ENCODE measurements at regions not wholly inside any gene's neighbourhood (a gene's known extent, or its start where the extent isn't known, plus 50 kb on each side); places are given as distances from the start of the nearest gene placed in this dataset.
"Not testable (repeated sequence)": the region's sequence is repeated elsewhere in the genome, so short reads cannot be mapped to it uniquely, and the experiment has no call there.

- DNase-seq: no peak
- in situ Hi-C loops (cut with HindIII; ENCODE audit: low pct_ligation_motif_present, low pct_unique_long_range_greater_than_20kb, low sequenced_read_pairs): no loop called here
Measured at GRCh38 chr6:141401851-141402250, 730.9 kb upstream of the GJE1 start.

GRCh38 chr6:141401168-141401567, 731.6 kb upstream of the GJE1 start:
- no peak for DNase-seq
- in situ Hi-C loops (cut with HindIII; ENCODE audit: low pct_ligation_motif_present, low pct_unique_long_range_greater_than_20kb, low sequenced_read_pairs): no loop called here

GRCh38 chr6:141398949-141399348, 733.8 kb upstream of the GJE1 start:
- no peak for DNase-seq
- in situ Hi-C loops (cut with HindIII; ENCODE audit: low pct_ligation_motif_present, low pct_unique_long_range_greater_than_20kb, low sequenced_read_pairs): no loop called here

DNA sequence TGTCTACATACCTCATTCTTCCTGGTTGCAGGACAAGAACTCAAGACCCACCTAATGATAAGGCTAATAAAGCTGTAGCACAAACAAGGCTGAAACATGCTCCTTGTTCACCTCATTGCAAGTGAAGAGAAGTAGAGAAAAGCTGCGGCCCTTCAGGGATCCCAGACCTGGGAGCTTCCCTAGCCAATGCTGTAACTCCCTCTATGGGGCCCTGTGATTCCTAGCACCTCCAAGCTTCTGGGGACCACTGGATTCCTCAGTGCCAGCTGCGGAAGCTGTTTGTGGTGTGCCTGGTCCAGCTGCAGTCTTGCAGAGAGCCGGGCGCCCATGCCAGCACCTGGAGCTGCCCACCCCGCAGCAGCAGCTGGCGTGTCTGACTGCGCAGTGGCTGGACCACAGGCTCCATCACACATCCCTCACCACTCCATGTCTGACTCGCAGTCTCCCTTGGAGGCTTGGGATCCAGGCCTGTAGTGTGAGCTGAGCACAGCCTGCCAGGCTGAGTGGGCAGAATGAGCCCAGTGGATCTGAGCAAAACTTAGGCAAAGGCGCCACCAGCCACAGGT, 737.2 kb upstream of the GJE1 start:
- no peak for DNase-seq

DNA sequence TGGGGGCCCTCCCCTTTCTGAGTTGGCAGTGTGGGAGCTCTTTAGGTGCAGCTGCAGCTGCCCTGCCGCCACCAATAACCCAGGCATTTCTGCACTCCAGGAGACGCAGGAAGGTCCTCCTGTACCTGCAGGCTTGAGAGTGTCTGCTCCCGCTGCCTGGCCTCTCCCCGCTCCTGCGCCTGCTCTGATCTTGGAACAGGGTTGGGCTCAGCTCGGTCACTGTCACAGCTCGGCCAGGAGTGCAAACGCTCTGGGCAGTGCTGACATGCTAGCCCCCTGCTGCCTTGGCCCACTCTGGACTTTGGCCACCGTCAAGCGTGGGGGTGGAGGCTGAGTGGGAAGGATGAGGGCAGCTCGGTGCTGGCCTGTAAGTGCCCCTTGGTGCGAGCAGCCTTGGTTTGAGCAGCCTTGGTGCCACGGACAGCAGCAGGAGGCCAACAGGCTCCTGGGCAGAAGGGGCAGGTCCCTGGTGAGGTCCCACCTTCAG, 738.1 kb upstream of the GJE1 start:
- DNase-seq: no peak
- in situ Hi-C loops (cut with HindIII; ENCODE audit: low pct_ligation_motif_present, low pct_unique_long_range_greater_than_20kb, low sequenced_read_pairs): no loop called here

More for the DNA sequence above, 737.2 kb upstream of the GJE1 start:
- in situ Hi-C loops (cut with HindIII; ENCODE audit: low pct_ligation_motif_present, low pct_unique_long_range_greater_than_20kb, low sequenced_read_pairs): no loop called here

DNA sequence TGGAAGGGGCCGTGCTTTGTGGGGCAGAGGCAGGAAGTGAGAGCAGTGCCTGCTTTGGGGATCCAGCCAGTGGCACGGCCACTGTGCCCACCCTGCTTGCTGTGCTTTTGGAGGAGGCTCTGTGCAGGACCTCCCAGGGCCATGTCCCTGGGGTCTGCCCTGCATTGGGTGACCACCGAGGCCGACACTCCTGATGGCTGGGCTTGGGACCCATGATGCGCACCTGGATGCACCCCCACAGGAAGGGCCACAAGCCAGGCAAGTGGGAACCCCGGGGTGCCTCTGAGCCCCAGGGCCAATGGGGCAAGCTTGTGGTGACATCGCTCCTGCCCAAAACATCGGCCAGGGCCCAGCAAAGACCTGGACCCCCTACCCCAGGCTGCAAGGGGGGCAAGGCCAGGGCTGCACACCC, 738.6 kb upstream of the GJE1 start:
- DNase-seq: no peak
- in situ Hi-C loops (cut with HindIII; ENCODE audit: low pct_ligation_motif_present, low pct_unique_long_range_greater_than_20kb, low sequenced_read_pairs): no loop called here

GRCh38 chr6:141393405-141394124, 739.2 kb upstream of the GJE1 start:
- in situ Hi-C loops (cut with HindIII; ENCODE audit: low pct_ligation_motif_present, low pct_unique_long_range_greater_than_20kb, low sequenced_read_pairs): no loop called here
- no peak for DNase-seq

DNA sequence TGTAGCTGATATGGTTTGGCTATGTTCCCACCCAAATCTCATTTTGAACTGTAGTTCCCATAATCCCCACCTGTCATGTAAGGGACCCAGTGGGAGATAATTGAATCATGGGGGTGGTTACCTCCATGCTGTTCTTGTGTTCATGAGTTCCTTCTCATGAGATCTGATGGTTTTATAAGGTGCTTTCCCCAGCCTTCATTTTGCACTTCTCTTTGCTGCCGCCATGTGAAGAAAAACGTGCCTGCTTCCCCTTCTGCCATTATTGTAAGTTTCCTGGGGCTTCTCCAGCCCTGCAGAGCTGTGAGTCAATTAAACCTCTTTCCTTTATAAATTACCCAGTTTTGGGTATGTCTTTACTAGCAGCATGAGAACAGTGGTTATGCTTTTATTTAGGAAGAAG, 741.6 kb upstream of the GJE1 start:
- in situ Hi-C loops (cut with HindIII; ENCODE audit: low pct_ligation_motif_present, low pct_unique_long_range_greater_than_20kb, low sequenced_read_pairs); DNase-seq: not testable (repeated sequence)

- DNase-seq: no peak
- in situ Hi-C loops (cut with HindIII; ENCODE audit: low pct_ligation_motif_present, low pct_unique_long_range_greater_than_20kb, low sequenced_read_pairs): no loop called here
Measured at GRCh38 chr6:141388666-141389065, 744.1 kb upstream of the GJE1 start.

GRCh38 chr6:141370438-141370837, 762.3 kb upstream of the GJE1 start:
- in situ Hi-C loops (cut with HindIII; ENCODE audit: low pct_ligation_motif_present, low pct_unique_long_range_greater_than_20kb, low sequenced_read_pairs): no loop called here
- DNase-seq: no peak

GRCh38 chr6:141366796-141367195, 765.9 kb upstream of the GJE1 start:
- in situ Hi-C loops (cut with HindIII; ENCODE audit: low pct_ligation_motif_present, low pct_unique_long_range_greater_than_20kb, low sequenced_read_pairs); DNase-seq: not testable (repeated sequence)

DNA sequence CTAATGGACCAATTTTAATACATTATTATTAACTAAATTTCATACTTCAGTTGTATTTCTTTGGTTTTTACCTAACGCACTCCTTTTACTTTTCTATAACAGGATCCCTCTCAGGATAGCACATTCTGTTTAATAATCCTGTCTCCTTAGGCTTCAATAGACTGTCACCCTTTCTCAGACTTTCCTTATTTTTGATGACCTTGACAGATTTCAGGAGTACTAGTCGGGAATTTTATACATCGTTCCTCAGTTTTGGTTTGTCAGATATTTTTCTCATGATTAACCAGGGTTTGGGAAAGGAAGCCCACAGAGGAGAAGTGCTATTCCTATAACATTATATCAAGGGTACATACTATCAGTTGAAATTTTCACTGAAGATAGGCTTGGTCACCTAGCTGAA, 768.0 kb upstream of the GJE1 start:
- no peak for DNase-seq
- in situ Hi-C loops (cut with HindIII; ENCODE audit: low pct_ligation_motif_present, low pct_unique_long_range_greater_than_20kb, low sequenced_read_pairs): no loop called here

DNA sequence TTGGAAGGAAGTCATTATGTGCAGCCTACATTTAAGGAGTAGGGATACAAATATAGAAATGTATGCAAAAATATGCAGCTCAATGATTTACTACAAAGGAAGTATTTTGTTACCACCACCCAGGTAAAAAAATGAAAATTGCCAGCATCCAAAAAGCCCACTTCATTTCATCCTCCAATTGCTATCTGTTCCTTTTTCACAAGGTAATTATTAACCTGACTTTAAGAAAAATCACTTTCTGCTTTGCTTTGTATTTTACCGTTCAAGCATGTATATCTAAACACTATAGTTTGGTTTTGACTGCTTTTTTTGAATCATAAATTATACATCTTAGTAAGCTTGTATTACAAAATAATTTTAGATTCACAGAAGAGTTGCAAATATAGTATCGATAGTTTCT, 768.5 kb upstream of the GJE1 start:
- in situ Hi-C loops (cut with HindIII; ENCODE audit: low pct_ligation_motif_present, low pct_unique_long_range_greater_than_20kb, low sequenced_read_pairs): no loop called here
- DNase-seq: no peak

- DNase-seq: no peak
- in situ Hi-C loops (cut with HindIII; ENCODE audit: low pct_ligation_motif_present, low pct_unique_long_range_greater_than_20kb, low sequenced_read_pairs): no loop called here
Measured at GRCh38 chr6:141361559-141361958, 771.2 kb upstream of the GJE1 start.

DNA sequence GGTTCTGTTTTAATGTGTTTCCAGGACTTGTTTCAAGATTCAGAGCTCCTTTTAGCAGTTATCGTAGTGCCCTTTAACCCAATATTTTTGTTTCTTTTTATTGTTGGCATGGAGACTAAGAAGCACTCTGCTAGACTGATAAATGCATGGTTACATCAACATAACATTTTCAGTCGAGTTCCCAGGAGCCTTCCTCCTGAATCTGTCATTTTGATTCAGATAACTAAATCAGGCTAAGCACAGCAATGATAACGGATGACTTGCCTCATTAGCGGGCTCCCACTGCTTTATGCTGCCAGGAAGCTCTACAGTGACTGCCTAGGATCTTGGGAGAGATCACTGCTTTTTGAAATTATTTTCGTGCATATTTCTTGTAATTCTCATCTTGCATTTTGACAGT, 772.8 kb upstream of the GJE1 start:
- in situ Hi-C loops (cut with HindIII; ENCODE audit: low pct_ligation_motif_present, low pct_unique_long_range_greater_than_20kb, low sequenced_read_pairs): no loop called here
- no peak for DNase-seq

GRCh38 chr6:141354191-141354955, 778.4 kb upstream of the GJE1 start:
- DNase-seq: no peak
- in situ Hi-C loops (cut with HindIII; ENCODE audit: low pct_ligation_motif_present, low pct_unique_long_range_greater_than_20kb, low sequenced_read_pairs): no loop called here

DNA sequence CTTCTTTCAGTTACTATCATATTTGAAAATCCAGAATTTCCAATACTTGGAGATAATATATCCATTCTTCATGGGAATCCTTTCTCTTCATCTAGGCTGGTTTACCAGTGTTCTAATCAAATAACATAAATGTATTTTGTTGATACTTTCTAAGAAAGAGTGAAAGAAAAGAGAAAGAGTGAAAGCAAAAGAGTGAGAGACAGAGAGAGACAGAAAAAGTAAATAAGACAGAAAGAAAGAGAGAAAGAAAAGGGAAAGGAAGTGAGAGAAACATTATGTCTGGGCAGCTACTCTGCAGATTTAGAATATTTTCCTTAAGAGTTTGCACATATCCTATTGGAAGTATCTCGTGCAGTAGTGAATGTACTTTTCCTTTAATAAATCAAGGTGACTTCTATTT, 781.0 kb upstream of the GJE1 start:
- no peak for DNase-seq
- in situ Hi-C loops (cut with HindIII; ENCODE audit: low pct_ligation_motif_present, low pct_unique_long_range_greater_than_20kb, low sequenced_read_pairs): no loop called here

DNA sequence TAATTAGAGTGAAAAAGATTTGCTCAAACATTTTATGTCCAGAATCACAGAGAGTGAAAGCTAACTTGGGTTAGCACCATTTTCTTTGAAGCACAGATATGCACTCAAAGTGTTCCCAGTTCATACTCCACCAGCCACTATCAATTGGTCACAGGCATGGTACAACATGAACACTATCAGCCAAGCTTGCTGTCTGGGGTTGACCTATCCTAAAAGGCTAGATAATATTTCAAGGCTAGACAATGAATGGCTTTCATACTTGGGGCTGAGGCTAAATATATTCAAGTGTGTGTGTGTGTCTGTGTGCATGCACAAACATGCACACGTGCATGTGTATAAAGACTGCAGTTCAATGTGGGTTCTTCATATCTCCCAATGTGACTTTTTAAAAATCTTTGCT, 783.0 kb upstream of the GJE1 start:
- in situ Hi-C loops (cut with HindIII; ENCODE audit: low pct_ligation_motif_present, low pct_unique_long_range_greater_than_20kb, low sequenced_read_pairs): no loop called here
- DNase-seq: no peak

- in situ Hi-C loops (cut with HindIII; ENCODE audit: low pct_ligation_motif_present, low pct_unique_long_range_greater_than_20kb, low sequenced_read_pairs): no loop called here
- DNase-seq: no peak
Measured at GRCh38 chr6:141347906-141348492, 784.7 kb upstream of the GJE1 start.

All from ACHN (cell line).